HG02870 (cell line): ENCODE measurements at regions not wholly inside any gene's neighbourhood (a gene's known extent, or its start where the extent isn't known, plus 50 kb on each side); places are given as distances from the start of the nearest gene placed in this dataset.

Experiments used
- ATAC-seq: cut with Tn5 transposase; IDR thresholded peaks from one replicate; pipeline ENCODE4 v1.9.1; 2021; ENCODE audit warnings: mild to moderate bottlenecking, moderate library complexity; ENCODE audit not compliant: unreplicated experiment

DNA sequence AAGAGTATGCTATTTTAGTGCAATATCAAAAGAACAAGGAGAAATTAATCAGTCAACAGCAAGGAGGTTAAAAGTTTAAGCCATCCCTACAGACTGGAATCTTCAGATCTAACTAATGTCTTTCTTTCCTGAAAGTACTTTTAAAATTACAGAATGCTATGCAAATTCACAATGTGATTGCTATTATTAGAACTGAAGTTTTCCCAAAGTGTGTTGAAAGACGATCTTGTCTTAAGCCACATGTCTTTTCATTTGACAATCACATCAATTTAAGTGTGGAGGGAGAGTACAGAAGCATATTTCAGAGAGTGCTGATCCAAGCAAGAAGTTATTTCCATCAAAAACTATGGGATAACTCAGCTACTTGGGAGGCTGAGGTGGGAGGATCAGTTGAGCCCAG is 64.7 kb upstream of the TNIP3 start:
- ATAC-seq: no peak

DNA sequence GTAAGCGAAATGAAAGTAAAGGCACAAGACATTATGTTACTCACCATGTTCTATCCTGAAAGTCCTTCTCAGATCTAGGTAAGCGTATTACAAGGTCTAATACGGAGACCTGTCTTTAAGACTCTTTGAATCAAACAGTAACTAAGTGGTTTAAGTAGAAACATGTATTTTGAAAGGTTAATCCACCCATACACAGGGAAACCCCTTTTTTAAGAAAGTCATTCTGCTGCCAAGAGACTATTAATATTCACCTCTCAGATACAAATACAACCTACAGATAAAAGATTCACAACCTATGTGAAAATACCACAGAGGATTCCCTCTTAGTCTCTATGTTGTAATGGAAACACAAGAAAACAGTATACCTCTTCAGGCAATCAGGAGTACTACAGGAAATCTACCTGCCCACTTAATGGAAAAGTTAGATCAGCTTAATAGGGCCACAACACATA is 63.2 kb upstream of the TNIP3 start:
- ATAC-seq: peak; percentile 90

DNA sequence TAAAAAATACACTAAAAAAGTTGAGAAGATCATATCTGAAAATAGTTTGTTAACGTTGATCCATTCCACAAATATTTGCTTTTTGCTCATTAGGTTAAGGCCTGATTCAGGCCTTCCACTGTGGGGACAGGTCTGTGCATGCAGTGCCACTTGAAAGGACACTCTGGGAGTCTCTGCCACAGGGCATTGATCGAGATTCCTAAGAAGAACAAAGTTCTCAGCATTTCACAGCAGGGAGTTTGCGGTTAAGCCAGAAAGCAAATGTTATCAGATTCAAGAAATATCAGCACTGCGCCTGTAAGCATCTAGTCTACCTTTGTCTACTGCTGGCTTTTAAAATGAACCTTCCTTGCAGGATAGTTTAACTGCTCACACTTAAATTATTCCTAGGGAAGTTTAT is 62.2 kb upstream of the TNIP3 start:
- no peak for ATAC-seq

DNA sequence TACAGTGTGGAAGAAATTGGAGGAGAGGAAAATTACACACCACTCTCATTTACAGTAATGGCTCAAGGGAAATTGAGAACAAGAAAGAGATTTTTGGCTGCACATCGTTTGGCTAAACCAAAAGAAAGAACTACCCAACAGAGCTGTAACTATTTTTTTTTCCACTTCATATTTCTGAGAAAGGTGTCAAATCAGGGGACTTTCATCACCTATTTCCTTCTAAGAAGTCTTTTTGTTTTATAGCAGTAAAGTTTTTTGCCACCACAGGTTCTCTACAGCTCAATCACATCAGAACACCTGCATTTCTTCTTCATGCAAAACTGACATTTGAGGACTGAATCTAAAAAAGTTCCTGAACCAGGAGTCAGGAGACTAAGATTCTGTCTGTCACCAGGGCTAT is 57.5 kb upstream of the TNIP3 start:
- no peak for ATAC-seq

DNA sequence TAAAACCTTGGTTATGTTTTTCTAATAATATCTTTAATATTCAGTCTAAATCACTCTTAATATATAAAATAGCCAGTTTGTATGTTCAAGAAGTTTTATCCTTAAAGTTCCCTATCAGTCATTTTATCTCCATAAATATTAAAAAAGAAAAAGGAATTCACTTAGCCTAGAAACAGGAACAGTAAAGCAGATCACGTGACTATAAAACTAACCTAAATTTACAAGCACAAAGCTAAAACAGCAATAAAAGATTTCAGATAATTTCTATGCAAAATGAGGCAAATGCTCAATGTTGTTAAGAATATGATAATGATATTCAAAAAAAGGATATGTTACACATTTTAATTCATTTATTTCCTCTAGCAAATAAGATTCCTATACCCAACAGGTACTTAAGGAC is 57.1 kb upstream of the TNIP3 start:
- ATAC-seq: no peak

DNA sequence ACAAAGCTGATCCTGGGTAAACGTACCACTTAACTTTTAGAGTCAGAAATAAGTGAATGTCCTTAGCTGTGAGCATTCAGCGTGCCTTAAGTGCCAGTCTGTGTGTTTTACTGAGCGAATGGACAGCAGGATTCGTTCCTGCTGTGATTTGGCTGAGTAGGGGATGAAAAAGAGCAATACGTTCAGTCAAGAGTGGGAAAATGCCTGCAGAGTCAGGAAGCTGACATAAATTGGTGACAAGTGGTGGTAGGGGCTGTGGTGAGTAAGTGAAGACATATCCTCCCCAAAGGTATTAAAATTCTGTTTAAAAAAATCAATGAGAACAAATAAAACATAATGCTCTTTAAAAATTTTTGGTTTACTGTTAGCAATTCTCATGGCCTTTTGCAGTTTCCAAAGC is 56.6 kb upstream of the TNIP3 start:
- no peak for ATAC-seq

DNA sequence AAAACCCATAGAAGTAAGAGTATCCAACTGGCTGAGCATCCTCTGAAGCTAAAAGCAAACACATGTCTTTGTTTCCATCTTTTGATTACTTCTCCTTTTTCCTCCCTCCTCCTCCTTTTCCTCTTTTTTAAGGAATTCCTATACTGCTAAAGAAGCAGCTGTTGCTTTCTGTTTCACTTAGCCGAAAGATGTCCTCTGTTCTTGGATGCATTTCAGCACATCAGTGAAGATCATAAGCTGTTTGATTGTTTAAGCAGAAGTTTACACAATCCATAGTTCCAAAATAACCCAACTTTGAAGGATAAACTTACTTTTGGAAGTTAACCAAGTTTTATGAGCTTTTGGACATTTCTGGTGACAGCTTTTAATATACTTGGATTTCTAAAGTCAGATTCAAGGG is 55.1 kb upstream of the TNIP3 start:
- ATAC-seq: no peak

DNA sequence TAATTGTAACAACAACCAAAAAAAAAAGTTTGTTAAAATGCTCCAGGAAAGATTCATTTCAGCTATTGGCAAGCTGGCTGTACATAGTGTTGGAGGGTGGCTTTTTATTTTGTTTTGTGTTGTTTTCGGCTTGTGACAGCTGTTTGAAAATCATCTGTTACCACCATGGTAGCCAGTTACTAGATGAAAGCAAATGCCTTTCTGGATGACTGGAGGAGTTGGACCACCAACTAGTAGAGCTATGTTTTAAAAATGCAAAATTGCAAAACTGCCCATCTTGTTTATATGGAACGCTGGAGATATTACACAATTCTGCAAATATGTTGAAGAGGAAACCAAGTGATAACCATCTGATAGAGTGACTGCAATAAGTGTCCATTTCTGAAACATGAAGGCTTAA is 53.2 kb upstream of the TNIP3 start:
- no peak for ATAC-seq

DNA sequence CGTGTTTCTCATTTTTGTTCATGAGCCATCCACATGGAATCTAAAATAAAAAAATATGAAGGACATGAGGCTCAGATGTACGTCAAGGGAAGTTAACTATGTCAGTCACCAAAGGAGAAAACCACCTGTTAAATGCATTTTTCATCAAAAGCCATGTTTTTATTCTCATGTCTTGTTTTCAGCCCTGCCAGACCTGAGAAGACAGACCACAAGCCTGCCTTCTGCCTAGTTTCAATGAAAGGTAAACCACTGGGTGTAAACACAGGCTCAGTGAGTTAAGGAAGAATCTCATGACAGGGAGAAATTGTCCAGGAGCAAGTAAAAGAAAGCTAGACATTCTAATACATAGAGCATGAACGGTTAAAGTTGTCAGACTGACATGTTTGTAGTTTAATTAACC is 52.3 kb upstream of the TNIP3 start:
- ATAC-seq: no peak

DNA sequence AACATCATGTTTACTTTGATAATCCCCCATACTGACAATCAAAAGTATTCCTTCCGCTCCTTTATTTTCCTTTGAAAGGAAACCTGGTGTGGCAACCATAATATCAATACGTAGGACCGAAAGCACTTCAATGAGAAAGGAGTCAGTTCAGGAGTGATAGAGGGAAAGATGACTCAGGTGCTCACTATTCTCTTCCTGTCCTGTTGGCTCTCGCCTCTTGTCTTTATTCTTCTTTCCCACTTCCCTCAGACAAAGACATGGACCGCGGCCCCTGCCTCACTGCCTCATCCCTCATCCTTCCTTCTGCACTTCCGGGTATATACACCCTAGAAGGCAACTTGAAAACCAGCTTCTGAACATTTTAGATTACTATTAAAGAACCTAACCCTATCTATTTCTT is 49.8 kb upstream of the TNIP3 start:
- ATAC-seq: no peak
